ENCODE measurements at regions not wholly inside any gene's neighbourhood (a gene's known extent, or its start where the extent isn't known, plus 50 kb on each side); places are given as distances from the start of the nearest gene placed in this dataset.

GRCh38 chr4:33411182-33411581 is 2691.0 kb downstream of the PCDH7 start:
- DNase-seq (ENCODE audit: low spot score), result no peak
- H3K9me3 ChIP-seq (ENCODE audit: low read depth, low read length, poor library complexity, severe bottlenecking), result peaks cover 18% of the 10 kb centered on the region
- CTCF ChIA-PET, result no interaction called here
- H3K27ac ChIP-seq (ENCODE audit: low read depth, low read length, poor library complexity, severe bottlenecking), result no peak overlapping the region
- intact Hi-C loops (cut with micrococcal nuclease; ENCODE audit: unreplicated experiment), result no loop called here
- no peaks in the 10 kb centered on the region for H3K36me3 ChIP-seq (ENCODE audit: insufficient read depth, low read length, poor library complexity, severe bottlenecking)
- H3K27me3 ChIP-seq (replicated peaks; ENCODE audit: insufficient read depth, low read depth, low read length, poor library complexity), result no peaks in the 10 kb centered on the region
- TF ChIP-seq CTCF (conservative IDR thresholded peaks at IDR 0.05; ENCODE audit: low read depth, low read length) (no peak), EZH2 (IDR thresholded peaks at IDR 0.05; ENCODE audit: borderline replicate concordance, low read depth, low read length, poor library complexity, severe bottlenecking) (no peak)
- H3K4me3 ChIP-seq (ENCODE audit: low read depth, low read length, poor library complexity, severe bottlenecking), result no peak overlapping the region
- no TSS peak for BruUV-seq (replicated peaks)
- H3K4me1 ChIP-seq (ENCODE audit: insufficient read depth, low read length, poor library complexity, severe bottlenecking), result no peaks in the 10 kb centered on the region
- POLR2A ChIA-PET (ENCODE audit: low non-redundant PET), result no interaction called here

- POLR2A ChIA-PET (ENCODE audit: low non-redundant PET), result no interaction called here
- H3K4me3 ChIP-seq (ENCODE audit: low read depth, low read length, poor library complexity, severe bottlenecking), result no peak overlapping the region
- peaks cover 5% of the 10 kb centered on the region for H3K4me1 ChIP-seq (ENCODE audit: insufficient read depth, low read length, poor library complexity, severe bottlenecking)
- DNase-seq (ENCODE audit: low spot score), result no peak
- CTCF ChIA-PET, result no interaction called here
- H3K36me3 ChIP-seq (ENCODE audit: insufficient read depth, low read length, poor library complexity, severe bottlenecking), result no peaks in the 10 kb centered on the region
- no peaks in the 10 kb centered on the region for H3K27me3 ChIP-seq (replicated peaks; ENCODE audit: insufficient read depth, low read depth, low read length, poor library complexity)
- no peak overlapping the region for H3K27ac ChIP-seq (ENCODE audit: low read depth, low read length, poor library complexity, severe bottlenecking)
- no peaks in the 10 kb centered on the region for H3K9me3 ChIP-seq (ENCODE audit: low read depth, low read length, poor library complexity, severe bottlenecking)
- BruUV-seq (replicated peaks), result no TSS peak
- intact Hi-C loops (cut with micrococcal nuclease; ENCODE audit: unreplicated experiment), result no loop called here
- TF ChIP-seq EZH2 (IDR thresholded peaks at IDR 0.05; ENCODE audit: borderline replicate concordance, low read depth, low read length, poor library complexity, severe bottlenecking) (no peak), CTCF (conservative IDR thresholded peaks at IDR 0.05; ENCODE audit: low read depth, low read length) (no peak)
Measured at GRCh38 chr4:33421887-33422286, 2701.7 kb downstream of the PCDH7 start.

GRCh38 chr4:33422656-33423055 is 2702.5 kb downstream of the PCDH7 start:
- no TSS peak for BruUV-seq (replicated peaks)
- intact Hi-C loops (cut with micrococcal nuclease; ENCODE audit: unreplicated experiment), result no loop called here
- Histone ChIP-seq H3K4me3 (ENCODE audit: low read depth, low read length, poor library complexity, severe bottlenecking) (no peak overlapping the region), H3K4me1 (ENCODE audit: insufficient read depth, low read length, poor library complexity, severe bottlenecking) (peaks cover 5% of the 10 kb centered on the region), H3K9me3 (ENCODE audit: low read depth, low read length, poor library complexity, severe bottlenecking) (no peaks in the 10 kb centered on the region), H3K27ac (ENCODE audit: low read depth, low read length, poor library complexity, severe bottlenecking) (no peak overlapping the region), H3K27me3 (replicated peaks; ENCODE audit: insufficient read depth, low read depth, low read length, poor library complexity) (no peaks in the 10 kb centered on the region), H3K36me3 (ENCODE audit: insufficient read depth, low read length, poor library complexity, severe bottlenecking) (no peaks in the 10 kb centered on the region)
- ChIA-PET CTCF (no interaction called here), POLR2A (ENCODE audit: low non-redundant PET) (no interaction called here)
- DNase-seq (ENCODE audit: low spot score), result peak; percentile 1
- TF ChIP-seq EZH2 (IDR thresholded peaks at IDR 0.05; ENCODE audit: borderline replicate concordance, low read depth, low read length, poor library complexity, severe bottlenecking) (no peak), CTCF (conservative IDR thresholded peaks at IDR 0.05; ENCODE audit: low read depth, low read length) (no peak)
